Stimulated activated CD8-positive, alpha-beta memory T cell treated with anti-CD3 and anti-CD28 coated beads, Interleukin-4, amount 100 ng/mL, for 24 hours (primary cell): ENCODE measurements at regions not wholly inside any gene's neighbourhood (a gene's known extent, or its start where the extent isn't known, plus 50 kb on each side); places are given as distances from the start of the nearest gene placed in this dataset.
A peak's percentile ranks its signal among the peaks of the same experiment; 100 is the strongest.

Source experiments
- DNase-seq: peaks from one replicate; pipeline ENCODE4 v3.0.0-alpha.2; 2020; ENCODE audit warnings: low read depth

GRCh38 chr2:44825702-44826101, 115.8 kb upstream of the SIX3 start:
- no peak for DNase-seq

GRCh38 chr2:44826601-44827000, 114.9 kb upstream of the SIX3 start:
- no peak for DNase-seq

GRCh38 chr2:44829771-44830170, 111.7 kb upstream of the SIX3 start:
- DNase-seq = no peak

DNA sequence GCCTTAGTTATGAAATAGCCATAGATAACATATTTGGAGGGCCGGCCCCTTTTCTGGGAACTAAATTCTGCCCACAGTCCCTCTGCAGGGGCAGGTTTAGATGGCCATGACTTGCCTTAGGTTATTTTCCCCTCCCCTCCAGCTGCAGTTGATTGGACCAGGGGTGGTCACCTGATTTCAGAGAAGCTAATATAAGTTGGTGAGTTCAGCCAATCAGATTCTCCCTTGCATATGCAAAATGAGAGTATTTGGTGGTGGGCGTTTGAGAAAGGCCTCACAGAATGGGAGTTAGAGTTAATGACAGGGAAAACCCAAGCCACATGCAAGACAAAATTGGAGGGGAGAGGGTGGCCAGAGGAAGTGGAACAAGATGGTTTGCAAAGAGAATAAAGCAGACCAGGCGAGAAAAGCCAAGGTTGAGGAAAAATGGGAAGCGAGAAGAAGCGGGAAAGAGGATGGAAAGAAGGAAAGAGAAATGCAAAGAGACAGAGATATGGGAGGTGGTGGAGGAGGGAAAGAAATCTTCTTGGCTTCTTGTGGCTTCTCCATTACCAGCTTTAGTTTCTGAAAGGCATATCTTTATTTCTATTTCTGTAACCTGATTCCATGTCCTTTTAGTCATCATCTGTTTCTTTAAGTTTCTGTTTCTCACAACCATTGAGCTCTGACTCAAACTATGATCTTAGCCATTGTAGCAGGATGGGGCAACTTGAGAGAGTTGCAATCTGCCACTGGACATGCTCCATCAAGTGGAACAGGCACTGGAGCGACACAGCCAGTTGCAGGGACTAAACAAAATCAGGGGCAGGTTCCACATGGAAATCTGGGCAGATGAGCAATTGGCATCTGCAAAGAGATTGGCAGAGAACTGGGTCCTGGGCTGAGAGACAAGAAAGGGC, 108.1 kb upstream of the SIX3 start:
- no peak for DNase-seq

- no peak for DNase-seq
These were observed 106.8 kb upstream of the SIX3 start for GRCh38 chr2:44834656-44835055.

- DNase-seq = peak; percentile 26
These were observed 105.3 kb upstream of the SIX3 start for GRCh38 chr2:44836174-44836573.

- DNase-seq = no peak
These were observed 104.6 kb upstream of the SIX3 start for GRCh38 chr2:44836916-44837315.

DNA sequence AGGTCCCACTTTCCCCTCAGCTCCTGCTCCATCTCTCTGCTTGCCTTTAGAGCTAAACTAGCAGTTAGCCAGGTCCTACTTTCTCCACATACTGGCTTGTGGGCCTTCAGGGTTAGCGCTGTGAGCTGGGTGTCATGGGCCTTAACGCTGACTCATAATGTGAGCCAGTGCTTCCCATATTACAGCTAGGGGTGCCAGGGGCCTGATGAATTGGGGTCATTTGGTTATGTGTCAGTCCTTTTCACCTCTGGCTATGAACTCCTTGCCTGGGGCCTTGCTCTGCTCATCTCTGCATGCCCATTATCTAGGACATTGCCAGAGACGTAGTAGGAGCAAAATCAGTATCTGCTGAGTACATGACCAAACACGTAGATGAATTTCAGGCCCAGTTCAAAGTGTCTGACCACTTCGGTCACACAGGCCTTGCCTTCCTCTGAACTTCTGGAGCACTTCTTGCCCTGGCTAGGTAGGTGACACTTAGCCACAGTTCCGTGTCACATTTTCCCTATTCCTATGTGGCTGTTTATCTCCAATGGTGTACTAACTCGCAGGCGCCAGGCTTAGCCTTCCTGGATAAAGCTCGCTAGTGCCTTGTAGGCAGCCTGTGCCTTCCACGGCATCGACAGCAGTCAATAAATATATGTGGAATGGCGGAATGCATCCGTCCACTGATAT, 103.2 kb upstream of the SIX3 start:
- DNase-seq = no peak

DNA sequence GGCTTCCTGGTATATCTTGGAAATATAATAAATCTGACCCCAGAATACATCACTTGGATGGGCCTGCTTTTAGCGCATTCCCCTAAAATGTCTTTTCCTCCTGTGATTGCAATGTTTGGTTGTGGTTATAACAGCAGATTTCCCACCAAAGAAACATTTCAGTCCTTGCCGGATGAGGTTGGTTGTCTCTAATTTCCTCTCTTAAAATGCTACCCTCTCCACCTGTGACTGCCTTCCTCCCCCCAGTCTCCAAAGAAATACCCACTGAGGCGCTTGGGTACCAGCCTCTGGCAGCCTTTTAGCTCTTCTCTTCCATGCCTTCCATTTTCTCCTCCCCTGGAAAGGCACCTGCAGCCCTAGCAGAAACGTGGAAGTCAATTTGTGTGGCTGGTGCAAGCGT, 102.1 kb upstream of the SIX3 start:
- no peak for DNase-seq

GRCh38 chr2:44839771-44840502, 101.6 kb upstream of the SIX3 start:
- no peak for DNase-seq

GRCh38 chr2:44840503-44840850, 101.0 kb upstream of the SIX3 start:
- DNase-seq = no peak

GRCh38 chr2:44843086-44843485, 98.4 kb upstream of the SIX3 start:
- DNase-seq = no peak

DNA sequence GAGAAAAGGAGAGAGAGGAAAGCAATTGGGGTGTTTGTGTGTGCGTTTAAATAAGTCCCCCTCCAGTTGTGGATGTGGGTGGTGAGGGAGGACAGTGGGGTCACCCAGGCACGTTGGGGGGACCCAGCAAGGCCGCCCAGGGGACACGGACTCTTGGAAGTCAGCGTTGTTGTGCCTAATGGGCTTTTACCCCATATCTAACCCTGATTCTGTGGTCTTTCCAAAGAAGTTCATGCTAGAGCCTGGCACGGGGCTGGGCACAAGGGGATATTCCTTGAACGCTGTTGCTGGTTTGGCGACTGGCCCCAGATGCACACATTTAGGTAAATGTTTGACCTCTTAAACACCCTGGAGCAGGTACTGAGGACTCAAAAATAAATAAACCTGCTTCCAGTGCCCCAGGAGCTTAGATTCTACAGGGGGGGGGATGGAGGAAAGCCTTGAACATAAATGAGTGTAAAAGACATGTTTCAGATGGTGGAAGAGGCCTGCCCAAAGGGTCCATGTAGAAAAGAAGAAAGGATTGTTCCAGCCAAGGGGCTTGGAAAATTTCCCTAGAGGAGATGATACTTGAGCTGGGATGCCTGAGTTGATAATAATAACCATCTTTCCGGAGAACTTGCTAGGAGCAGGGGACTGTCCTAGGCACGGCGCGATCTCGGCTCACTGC, 97.7 kb upstream of the SIX3 start:
- no peak for DNase-seq

DNA sequence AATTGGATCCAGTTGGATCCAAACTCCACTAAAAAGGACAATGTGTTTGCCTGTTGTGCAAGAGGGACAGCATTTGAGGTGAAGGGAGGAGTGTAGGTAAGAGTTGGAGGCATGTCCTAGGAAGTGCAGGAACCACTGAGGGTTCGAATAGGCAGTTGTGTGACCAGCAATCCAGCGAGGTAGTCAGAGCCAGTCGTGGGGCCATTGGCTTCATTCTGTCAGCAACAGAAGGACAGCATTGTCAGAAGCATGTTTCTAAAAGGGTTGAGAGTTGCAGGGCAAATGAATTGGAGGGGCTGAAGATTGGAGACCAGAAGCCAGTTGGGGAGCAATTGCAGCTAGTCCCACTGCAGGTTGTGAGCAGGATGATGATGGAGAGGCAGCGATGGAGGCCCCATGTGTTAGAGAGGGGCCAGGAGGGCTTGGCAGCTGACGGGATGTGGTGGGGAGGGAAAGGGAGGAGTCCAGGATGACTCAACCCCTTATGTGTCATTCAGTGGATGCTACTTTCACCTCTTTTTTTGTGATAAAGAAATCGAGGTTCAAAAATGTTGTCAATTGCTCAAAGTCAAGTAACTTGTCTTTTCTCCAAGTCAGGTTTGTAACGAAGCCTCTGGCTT, 96.7 kb upstream of the SIX3 start:
- DNase-seq = no peak

DNA sequence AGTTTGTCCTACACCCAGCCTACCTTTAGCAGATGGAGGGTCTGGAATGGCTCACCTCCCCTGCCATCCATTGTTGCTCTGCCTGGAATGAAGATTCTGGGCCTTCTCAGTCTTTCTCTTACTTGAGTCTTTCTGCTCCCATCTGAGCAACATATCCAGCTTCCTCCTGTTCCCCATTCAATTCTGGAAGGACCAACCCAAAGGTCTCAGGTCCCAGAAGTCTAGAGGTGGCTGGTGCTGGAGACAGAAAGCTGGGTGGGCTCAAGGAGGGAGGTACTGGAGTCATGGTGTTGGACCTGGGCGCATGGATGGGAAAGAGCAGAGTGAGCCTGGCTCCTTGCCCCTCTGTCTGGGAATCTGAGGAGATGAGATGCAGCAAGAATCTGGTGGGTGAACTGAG, 93.5 kb upstream of the SIX3 start:
- no peak for DNase-seq

GRCh38 chr2:44850016-44850415, 91.5 kb upstream of the SIX3 start:
- DNase-seq = no peak

DNA sequence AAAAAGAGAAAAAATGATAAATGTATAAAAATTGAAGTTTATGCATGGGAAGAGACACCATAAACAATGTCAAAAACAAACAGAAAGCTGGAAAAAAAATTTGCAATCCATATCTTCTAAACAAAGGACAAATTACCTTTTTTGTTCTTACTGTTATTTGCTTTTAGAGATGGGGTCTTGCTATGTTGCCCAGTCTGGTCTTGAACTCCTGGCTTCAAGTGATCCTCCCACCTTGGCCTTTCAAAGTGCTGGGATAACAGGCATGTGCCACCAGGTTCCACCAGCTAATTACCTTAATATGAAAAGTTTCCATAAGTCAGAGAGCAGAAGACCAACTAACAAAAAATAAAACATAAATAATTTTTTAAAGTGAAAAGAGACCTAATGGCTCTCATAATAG, 90.0 kb upstream of the SIX3 start:
- no peak for DNase-seq

- DNase-seq = no peak
These were observed 88.9 kb upstream of the SIX3 start for GRCh38 chr2:44852594-44852993.

DNA sequence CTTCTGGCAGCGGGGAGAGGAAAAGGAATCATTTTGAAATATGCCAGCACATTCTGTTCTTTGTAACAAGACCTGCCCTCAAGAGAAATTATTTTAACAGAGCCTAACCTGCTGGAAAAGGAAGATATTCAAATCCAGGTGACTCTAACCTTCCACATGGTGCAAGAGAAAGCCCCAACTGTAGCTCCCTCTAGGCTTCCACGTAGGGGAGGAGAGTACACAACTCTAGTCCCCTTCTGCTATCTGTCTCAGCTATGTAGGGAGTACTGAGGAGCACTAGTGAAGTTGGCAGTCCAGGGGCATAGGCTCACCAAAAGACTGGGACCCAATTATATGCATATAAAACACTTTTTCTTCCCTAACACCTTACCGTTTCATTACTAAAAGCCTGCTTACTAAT, 82.2 kb upstream of the SIX3 start:
- DNase-seq = no peak

GRCh38 chr2:44866152-44866551, 75.3 kb upstream of the SIX3 start:
- no peak for DNase-seq

GRCh38 chr2:44869761-44870160, 71.7 kb upstream of the SIX3 start:
- DNase-seq = no peak

DNA sequence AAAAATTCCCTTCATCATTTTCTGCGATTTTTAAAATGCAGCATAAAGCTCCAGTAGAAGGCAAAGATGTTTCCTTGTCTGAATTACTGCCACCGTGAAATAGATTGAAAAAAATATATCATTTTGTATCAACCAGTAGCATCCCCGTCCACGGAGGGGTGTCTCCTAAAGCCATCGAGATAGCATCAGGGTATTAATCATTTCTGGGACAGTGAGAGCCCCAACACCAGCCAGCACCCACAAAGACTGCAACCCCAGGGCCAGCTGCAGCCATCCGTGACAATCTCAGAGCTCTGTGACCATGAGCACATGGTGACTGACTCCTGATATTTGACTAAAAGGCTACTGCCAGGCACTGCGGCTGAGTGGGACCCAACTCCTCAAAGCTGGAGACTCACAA, 64.1 kb upstream of the SIX3 start:
- DNase-seq = no peak
